ENCODE measurements at regions not wholly inside any gene's neighbourhood (a gene's known extent, or its start where the extent isn't known, plus 50 kb on each side); places are given as distances from the start of the nearest gene placed in this dataset.

- POLR2A ChIA-PET, result interaction anchor here (0.7 to 1.7 kb wide), 6 partner anchors 20 to 172 kb away, joined by 3 to 4 read pairs (median 3); no protein-coding TSS in a partner anchor
These were observed 350.1 kb upstream of the C11orf87 start for GRCh38 chr11:109071712-109072524.

DNA sequence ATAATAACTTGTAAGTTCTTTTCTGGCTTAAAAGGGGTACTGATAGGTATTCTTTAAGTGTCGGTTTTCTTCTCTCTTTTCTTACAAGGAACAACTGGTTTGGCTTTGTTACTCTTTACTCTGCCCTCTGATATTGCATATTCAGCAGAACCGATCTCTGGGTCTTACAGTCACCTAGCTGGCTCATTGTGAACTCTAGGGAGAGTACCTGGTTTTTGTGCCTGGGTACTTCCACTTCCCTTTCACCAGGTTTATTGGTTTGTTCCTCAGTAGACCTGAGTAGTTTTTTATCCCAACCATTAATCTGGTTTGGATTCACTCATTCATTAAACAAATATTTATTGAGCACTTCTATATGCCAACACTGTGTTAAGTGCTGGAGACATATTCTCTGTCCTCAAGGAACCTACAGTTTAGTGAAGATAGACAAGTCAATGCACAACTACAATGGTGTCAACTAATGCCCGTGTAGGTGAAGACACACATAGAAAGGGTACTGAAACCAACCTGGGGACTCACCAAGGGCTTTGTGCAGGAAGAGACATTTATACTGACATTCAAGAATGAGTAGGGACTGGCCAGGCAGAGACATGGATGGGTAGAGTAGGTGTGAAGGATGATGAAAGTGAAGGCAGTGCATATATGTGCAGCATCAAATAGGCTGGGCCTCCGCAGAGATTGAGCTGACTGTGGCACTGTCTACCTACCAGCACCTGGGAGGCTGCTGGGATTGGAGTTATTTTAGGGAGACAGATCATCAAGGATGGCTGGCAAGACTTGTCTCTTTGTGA lies 348.8 kb upstream of the C11orf87 start:
- Mint-ChIP-seq H3K9me3 (ENCODE audit: unreplicated experiment) (peaks cover 6% of the 10 kb centered on the region), H3K36me3 (ENCODE audit: insufficient read depth, unreplicated experiment) (peaks cover 4% of the 10 kb centered on the region), H3K4me1 (ENCODE audit: insufficient read depth, unreplicated experiment) (peaks cover 38% of the 10 kb centered on the region), H3K27me3 (ENCODE audit: insufficient read depth, unreplicated experiment) (no peaks in the 10 kb centered on the region), H3K4me3 (ENCODE audit: unreplicated experiment) (no peak overlapping the region), H3K27ac (ENCODE audit: low read depth, unreplicated experiment) (no peak overlapping the region)
- no peak for DNase-seq (ENCODE audit: unreplicated experiment)
- BruUV-seq (replicated peaks), result no TSS peak
- CTCF ChIA-PET, result no interaction called here
- TF ChIP-seq, protein P1, sequence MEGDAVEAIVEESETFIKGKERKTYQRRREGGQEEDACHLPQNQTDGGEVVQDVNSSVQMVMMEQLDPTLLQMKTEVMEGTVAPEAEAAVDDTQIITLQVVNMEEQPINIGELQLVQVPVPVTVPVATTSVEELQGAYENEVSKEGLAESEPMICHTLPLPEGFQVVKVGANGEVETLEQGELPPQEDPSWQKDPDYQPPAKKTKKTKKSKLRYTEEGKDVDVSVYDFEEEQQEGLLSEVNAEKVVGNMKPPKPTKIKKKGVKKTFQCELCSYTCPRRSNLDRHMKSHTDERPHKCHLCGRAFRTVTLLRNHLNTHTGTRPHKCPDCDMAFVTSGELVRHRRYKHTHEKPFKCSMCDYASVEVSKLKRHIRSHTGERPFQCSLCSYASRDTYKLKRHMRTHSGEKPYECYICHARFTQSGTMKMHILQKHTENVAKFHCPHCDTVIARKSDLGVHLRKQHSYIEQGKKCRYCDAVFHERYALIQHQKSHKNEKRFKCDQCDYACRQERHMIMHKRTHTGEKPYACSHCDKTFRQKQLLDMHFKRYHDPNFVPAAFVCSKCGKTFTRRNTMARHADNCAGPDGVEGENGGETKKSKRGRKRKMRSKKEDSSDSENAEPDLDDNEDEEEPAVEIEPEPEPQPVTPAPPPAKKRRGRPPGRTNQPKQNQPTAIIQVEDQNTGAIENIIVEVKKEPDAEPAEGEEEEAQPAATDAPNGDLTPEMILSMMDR (IDR thresholded peaks at IDR 0.05; ENCODE audit: unreplicated experiment), result no peak
- POLR2A ChIA-PET, result interaction anchor here (0.6 kb wide), 1 partner anchor 90 kb away, joined by 3 read pairs; no protein-coding TSS in a partner anchor
- intact Hi-C loops (cut with micrococcal nuclease), result no loop called here

More at GRCh38 chr11:109071712-109072524, 350.1 kb upstream of the C11orf87 start:
- intact Hi-C loops (cut with micrococcal nuclease), result no loop called here
- peaks cover 4% of the 10 kb centered on the region for H3K36me3 Mint-ChIP-seq (ENCODE audit: insufficient read depth, unreplicated experiment)
- peak overlapping the region; percentile 54 for H3K27ac Mint-ChIP-seq (ENCODE audit: low read depth, unreplicated experiment)
- H3K4me1 Mint-ChIP-seq (ENCODE audit: insufficient read depth, unreplicated experiment), result peaks cover 35% of the 10 kb centered on the region
- H3K27me3 Mint-ChIP-seq (ENCODE audit: insufficient read depth, unreplicated experiment), result no peaks in the 10 kb centered on the region
- TF ChIP-seq, protein P1 (IDR thresholded peaks at IDR 0.05; ENCODE audit: unreplicated experiment), result no peak
- H3K4me3 Mint-ChIP-seq (ENCODE audit: unreplicated experiment), result peak overlapping the region; percentile 29
- BruUV-seq (replicated peaks), result no TSS peak
- DNase-seq (ENCODE audit: unreplicated experiment), result peak; percentile 91
- CTCF ChIA-PET, result no interaction called here
- H3K9me3 Mint-ChIP-seq (ENCODE audit: unreplicated experiment), result peaks cover 6% of the 10 kb centered on the region

DNA sequence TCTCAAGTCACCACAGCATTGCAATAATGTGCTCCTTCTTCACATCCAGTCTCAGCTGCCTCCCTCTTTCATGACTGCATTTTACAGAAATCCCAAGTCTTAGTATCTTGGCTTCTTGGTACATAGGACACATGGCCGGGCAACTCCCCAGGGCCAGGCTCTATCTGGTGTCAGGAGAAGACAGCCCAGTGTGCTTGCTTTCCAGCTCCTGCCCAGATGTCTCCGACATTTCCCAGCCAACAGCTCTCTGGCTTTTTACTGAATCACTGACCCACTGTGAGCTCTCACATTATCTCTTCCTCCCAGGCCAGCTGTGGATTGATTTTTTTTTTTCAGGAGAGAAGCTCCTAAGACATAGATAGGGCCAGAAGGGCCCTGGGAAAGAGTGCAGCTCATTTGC lies 346.0 kb upstream of the C11orf87 start:
- TF ChIP-seq, protein P1 (IDR thresholded peaks at IDR 0.05; ENCODE audit: unreplicated experiment), result no peak
- ChIA-PET CTCF (interaction anchor here (1.3 kb wide), 1 partner anchor 13 kb away, joined by 3 read pairs; no protein-coding TSS in a partner anchor), POLR2A (interaction anchor here (0.6 to 2.0 kb wide), 3 partner anchors 11 to 895 kb away, joined by 3 to 6 read pairs (median 3); no protein-coding TSS in a partner anchor)
- no TSS peak for BruUV-seq (replicated peaks)
- H3K4me3 Mint-ChIP-seq (ENCODE audit: unreplicated experiment), result no peak overlapping the region
- H3K27ac Mint-ChIP-seq (ENCODE audit: low read depth, unreplicated experiment), result no peak overlapping the region
- H3K4me1 Mint-ChIP-seq (ENCODE audit: insufficient read depth, unreplicated experiment), result peaks cover 31% of the 10 kb centered on the region
- H3K27me3 Mint-ChIP-seq (ENCODE audit: insufficient read depth, unreplicated experiment), result no peaks in the 10 kb centered on the region
- intact Hi-C loops (cut with micrococcal nuclease), result no loop called here
- no peaks in the 10 kb centered on the region for H3K9me3 Mint-ChIP-seq (ENCODE audit: unreplicated experiment)
- DNase-seq (ENCODE audit: unreplicated experiment), result no peak
- H3K36me3 Mint-ChIP-seq (ENCODE audit: insufficient read depth, unreplicated experiment), result peaks cover 4% of the 10 kb centered on the region

GRCh38 chr11:109076870-109077269 lies 345.1 kb upstream of the C11orf87 start:
- TF ChIP-seq, protein P1 (IDR thresholded peaks at IDR 0.05; ENCODE audit: unreplicated experiment), result no peak
- ChIA-PET POLR2A (interaction anchor here (0.6 to 2.0 kb wide), 2 partner anchors 10 to 208 kb away, joined by 4 to 6 read pairs; no protein-coding TSS in a partner anchor), CTCF (interaction anchor here (0.6 to 1.3 kb wide), 2 partner anchors 12 to 447 kb away, joined by 3 read pairs; no protein-coding TSS in a partner anchor)
- H3K4me3 Mint-ChIP-seq (ENCODE audit: unreplicated experiment), result no peak overlapping the region
- peak; percentile 11 for DNase-seq (ENCODE audit: unreplicated experiment)
- no peaks in the 10 kb centered on the region for H3K27me3 Mint-ChIP-seq (ENCODE audit: insufficient read depth, unreplicated experiment)
- peaks cover 22% of the 10 kb centered on the region for H3K4me1 Mint-ChIP-seq (ENCODE audit: insufficient read depth, unreplicated experiment)
- H3K9me3 Mint-ChIP-seq (ENCODE audit: unreplicated experiment), result no peaks in the 10 kb centered on the region
- intact Hi-C loops (cut with micrococcal nuclease), result no loop called here
- H3K36me3 Mint-ChIP-seq (ENCODE audit: insufficient read depth, unreplicated experiment), result peaks cover 4% of the 10 kb centered on the region
- no TSS peak for BruUV-seq (replicated peaks)
- H3K27ac Mint-ChIP-seq (ENCODE audit: low read depth, unreplicated experiment), result no peak overlapping the region
